Gastrocnemius medialis (tissue), 4 donors: ENCODE measurements at regions not wholly inside any gene's neighbourhood (a gene's known extent, or its start where the extent isn't known, plus 50 kb on each side); places are given as distances from the start of the nearest gene placed in this dataset.
"Not testable (repeated sequence)": the region's sequence is repeated elsewhere in the genome, so short reads cannot be mapped to it uniquely, and the experiment has no call there.

Experiments used
- ATAC-seq, 2 donors: fragments of 150-250 bp; one replicate each; pipeline ENCODE4 v1.9.1; 2016
- DNase-seq, 2 donors: peaks; one replicate each; pipeline ENCODE4 v3.0.0-alpha.2; 2019
- H3K27ac ChIP-seq, 4 donors: fragments of 200-600 bp; sonication (generic); 1 replicate in 1 of 4; 2 replicates in 3 of 4; pipeline ENCODE4 v1.5.1; 2016 to 2018; ENCODE audit warnings: mild to moderate bottlenecking in 2 of 4, moderate library complexity in 1 of 4
- H3K27me3 ChIP-seq, 3 donors: fragments of 200-600 bp; sonication (generic) in 2 of 3; 1 replicate in 1 of 3; 2 replicates in 2 of 3; pipeline versions ENCODE4 v1.5.1 to v1.6.0; 2016 to 2019; ENCODE audit warnings: mild to moderate bottlenecking in 1 of 3, moderate library complexity in 1 of 3
- H3K36me3 ChIP-seq, 2 donors: fragments of 200-600 bp; sonication (generic) in 1 of 2; one replicate each; pipeline ENCODE4 v1.5.1; 2017 to 2018
- H3K4me1 ChIP-seq, 2 donors: fragments of 200-600 bp; sonication (generic) in 1 of 2; one replicate each; pipeline ENCODE4 v1.5.1; 2016 to 2017; ENCODE audit warnings: mild to moderate bottlenecking in 2 of 2
- H3K4me3 ChIP-seq, 4 donors: fragments of 200-600 bp; sonication (generic) in 3 of 4; 1 replicate in 1 of 4; 2 replicates in 3 of 4; pipeline ENCODE4 v1.5.1; 2016 to 2019; ENCODE audit warnings: mild to moderate bottlenecking in 2 of 4
- H3K9me3 ChIP-seq, 3 donors: fragments of 200-600 bp; sonication (generic) in 2 of 3; 1 replicate in 1 of 3; 2 replicates in 2 of 3; pipeline ENCODE4 v1.5.1; 2016 to 2019
- POLR2A ChIP-seq, 2 donors: fragments of 450-650 bp; IDR thresholded peaks; one replicate each; pipeline ENCODE4 v1.6.1; 2017; ENCODE audit warnings: antibody characterized with exemption in 2 of 2, mild to moderate bottlenecking in 2 of 2, moderate library complexity in 2 of 2
- in situ Hi-C, 4 donors: fragments of 200-750 bp; cut with MboI; loops; one replicate each; pipeline versions ENCODE4 v1.15.0 to v1.8.0; 2017; ENCODE audit warnings: low sequenced_read_pairs in 4 of 4
- intact Hi-C: fragments of 100-400 bp; cut with DNase I; formaldehyde crosslinking; loops from one replicate; pipeline ENCODE4 v1.15.1; 2023; ENCODE audit warnings: low total_unique reads
- TF ChIP-seq, protein P1 (sequence below), 5 experiments: fragments of 450-650 bp in 3 of 5; fragments of 200-600 bp in 2 of 5; sonication (generic) in 2 of 5; IDR thresholded peaks in 4 of 5; conservative IDR thresholded peaks in 1 of 5; 1 replicate in 4 of 5; 2 replicates in 1 of 5; pipeline ENCODE4 v1.5.1; 2016 to 2019; ENCODE audit warnings: antibody characterized with exemption in 5 of 5, mild to moderate bottlenecking in 3 of 5, moderate library complexity in 3 of 5

DNA sequence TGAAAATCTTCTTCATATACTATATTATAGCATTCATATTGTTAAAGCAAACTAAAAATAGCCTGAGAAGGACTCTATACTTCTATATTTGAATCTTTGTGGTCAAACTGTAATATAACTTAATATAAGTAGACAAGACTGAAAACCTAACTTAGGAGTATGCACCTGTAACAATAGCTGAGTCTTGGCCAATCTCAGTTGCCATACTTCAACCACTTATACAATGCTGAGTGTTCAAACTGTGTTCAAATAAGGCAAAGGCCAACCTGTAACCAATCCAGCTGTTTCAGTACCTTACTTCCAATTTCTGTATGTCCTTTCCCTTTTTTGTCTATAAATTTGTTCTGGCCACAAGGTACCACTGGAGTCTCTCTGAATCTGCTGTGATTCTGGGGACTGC, 1360.8 kb upstream of the CDH9 start:
- Histone ChIP-seq H3K4me3 (no peak overlapping the region), H3K27me3 (no peaks in the 10 kb centered on the region), H3K4me1 (no peaks in the 10 kb centered on the region), H3K36me3 (no peaks in the 10 kb centered on the region), H3K27ac (no peak overlapping the region), H3K9me3 (no peaks in the 10 kb centered on the region)
- intact Hi-C loops (no loop called here), in situ Hi-C loops (no loop called here)
- no peak for ATAC-seq
- TF ChIP-seq POLR2A (IDR thresholded peaks at IDR 0.05) = no peak
- TF ChIP-seq, protein P1, sequence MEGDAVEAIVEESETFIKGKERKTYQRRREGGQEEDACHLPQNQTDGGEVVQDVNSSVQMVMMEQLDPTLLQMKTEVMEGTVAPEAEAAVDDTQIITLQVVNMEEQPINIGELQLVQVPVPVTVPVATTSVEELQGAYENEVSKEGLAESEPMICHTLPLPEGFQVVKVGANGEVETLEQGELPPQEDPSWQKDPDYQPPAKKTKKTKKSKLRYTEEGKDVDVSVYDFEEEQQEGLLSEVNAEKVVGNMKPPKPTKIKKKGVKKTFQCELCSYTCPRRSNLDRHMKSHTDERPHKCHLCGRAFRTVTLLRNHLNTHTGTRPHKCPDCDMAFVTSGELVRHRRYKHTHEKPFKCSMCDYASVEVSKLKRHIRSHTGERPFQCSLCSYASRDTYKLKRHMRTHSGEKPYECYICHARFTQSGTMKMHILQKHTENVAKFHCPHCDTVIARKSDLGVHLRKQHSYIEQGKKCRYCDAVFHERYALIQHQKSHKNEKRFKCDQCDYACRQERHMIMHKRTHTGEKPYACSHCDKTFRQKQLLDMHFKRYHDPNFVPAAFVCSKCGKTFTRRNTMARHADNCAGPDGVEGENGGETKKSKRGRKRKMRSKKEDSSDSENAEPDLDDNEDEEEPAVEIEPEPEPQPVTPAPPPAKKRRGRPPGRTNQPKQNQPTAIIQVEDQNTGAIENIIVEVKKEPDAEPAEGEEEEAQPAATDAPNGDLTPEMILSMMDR (IDR thresholded peaks at IDR 0.05 in 4 of 5, conservative IDR thresholded peaks at IDR 0.05 in 1 of 5) = no peak
- DNase-seq = no peak

DNA sequence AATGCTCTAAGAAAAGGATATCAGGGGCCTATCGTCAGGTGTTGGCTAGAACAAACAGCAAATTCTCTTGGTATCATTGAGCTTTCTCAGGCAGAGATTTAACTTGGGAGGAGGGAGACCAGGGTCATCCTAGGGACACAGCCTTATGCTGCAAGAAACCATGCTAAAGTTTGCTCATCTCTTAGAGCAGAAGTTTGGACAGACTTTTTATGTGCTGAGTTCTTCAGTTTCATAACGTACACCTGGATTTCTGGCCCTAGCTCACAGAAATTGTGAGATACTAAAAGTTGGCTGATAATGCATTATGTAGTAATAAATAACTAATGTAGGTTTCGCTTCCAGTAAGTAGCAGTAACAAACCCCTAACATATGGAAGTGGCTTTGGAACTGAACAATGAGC, 1359.8 kb upstream of the CDH9 start:
- Histone ChIP-seq H3K27ac (no peak overlapping the region), H3K36me3 (no peaks in the 10 kb centered on the region), H3K4me3 (no peak overlapping the region), H3K4me1 (no peaks in the 10 kb centered on the region), H3K27me3 (no peaks in the 10 kb centered on the region), H3K9me3 (no peaks in the 10 kb centered on the region)
- in situ Hi-C loops = no loop called here
- no peak for TF ChIP-seq POLR2A (IDR thresholded peaks at IDR 0.05)
- TF ChIP-seq, protein P1 (IDR thresholded peaks at IDR 0.05 in 4 of 5, conservative IDR thresholded peaks at IDR 0.05 in 1 of 5) = no peak
- no peak for DNase-seq
- ATAC-seq = no peak
- intact Hi-C loops = no loop called here

DNA sequence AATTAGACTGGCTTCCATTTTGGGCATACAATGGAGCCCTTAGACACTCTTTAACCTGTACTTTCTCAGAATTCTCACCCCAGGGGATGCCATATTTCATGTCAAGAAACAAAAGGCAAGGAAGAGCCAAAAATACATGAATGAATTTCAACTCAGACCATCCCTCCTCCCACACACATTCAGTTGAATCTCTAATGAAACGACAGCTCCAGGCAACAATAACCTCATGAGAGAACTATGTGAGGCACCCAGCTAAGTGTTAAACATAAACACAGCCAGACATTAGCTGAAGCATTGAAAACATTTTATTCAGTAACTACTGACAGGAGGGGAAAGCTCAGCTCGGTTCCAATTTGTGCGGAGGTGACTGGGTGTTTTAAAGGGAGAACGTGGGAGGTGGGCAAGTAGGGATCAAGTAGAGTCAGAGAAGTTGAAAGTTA, 1359.1 kb upstream of the CDH9 start:
- intact Hi-C loops (no loop called here), in situ Hi-C loops (no loop called here)
- Histone ChIP-seq H3K9me3 (no peaks in the 10 kb centered on the region), H3K27me3 (no peaks in the 10 kb centered on the region), H3K4me3 (no peak overlapping the region), H3K27ac (no peak overlapping the region), H3K36me3 (no peaks in the 10 kb centered on the region), H3K4me1 (no peaks in the 10 kb centered on the region)
- ATAC-seq = no peak
- TF ChIP-seq, protein P1 (IDR thresholded peaks at IDR 0.05 in 4 of 5, conservative IDR thresholded peaks at IDR 0.05 in 1 of 5) = no peak
- no peak for TF ChIP-seq POLR2A (IDR thresholded peaks at IDR 0.05)
- DNase-seq = no peak

DNA sequence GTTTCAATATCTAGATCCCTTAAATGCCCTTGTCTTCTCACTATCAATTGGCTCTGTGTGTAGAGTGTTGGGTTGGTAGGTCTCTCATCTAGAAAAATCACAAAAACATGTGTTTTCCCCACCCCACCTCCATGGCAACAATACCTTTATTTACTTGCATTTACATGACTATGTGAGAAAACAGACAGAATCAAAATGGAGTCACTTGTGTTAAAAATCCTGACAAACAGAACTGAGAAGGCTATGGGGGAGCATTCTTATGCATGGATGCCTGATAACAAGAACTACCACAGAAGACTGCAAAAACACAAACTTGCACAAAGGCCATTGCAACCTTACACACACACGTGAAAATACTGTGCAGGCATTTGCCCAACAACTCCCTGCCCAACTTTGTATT, 1352.9 kb upstream of the CDH9 start:
- Histone ChIP-seq H3K27ac (no peak overlapping the region), H3K27me3 (no peaks in the 10 kb centered on the region), H3K9me3 (no peaks in the 10 kb centered on the region), H3K36me3 (no peaks in the 10 kb centered on the region), H3K4me1 (no peaks in the 10 kb centered on the region), H3K4me3 (no peak overlapping the region)
- intact Hi-C loops (no loop called here), in situ Hi-C loops (no loop called here)
- TF ChIP-seq POLR2A (IDR thresholded peaks at IDR 0.05) = no peak
- TF ChIP-seq, protein P1 (IDR thresholded peaks at IDR 0.05 in 4 of 5, conservative IDR thresholded peaks at IDR 0.05 in 1 of 5) = no peak
- ATAC-seq (no peak), DNase-seq (no peak)

DNA sequence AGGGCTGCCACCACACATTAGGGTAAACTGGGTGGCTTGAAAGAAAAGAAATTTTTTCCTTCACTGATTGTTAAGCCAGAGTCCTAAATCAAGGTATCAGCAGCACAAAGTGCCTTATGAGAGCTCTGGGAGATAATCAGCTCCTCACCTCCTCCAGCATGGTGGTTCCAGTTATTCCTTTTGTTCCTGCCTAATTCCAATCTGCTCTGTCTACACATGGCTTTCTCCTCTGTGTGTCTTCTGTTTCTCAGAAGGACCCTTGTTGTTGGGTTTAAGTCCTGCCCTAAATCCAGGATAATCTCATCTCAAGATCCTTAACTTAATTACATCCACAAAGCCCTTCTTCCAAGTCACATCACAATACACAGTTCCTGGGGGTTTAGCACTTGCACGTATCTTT, 1352.0 kb upstream of the CDH9 start:
- no peaks in the 10 kb centered on the region for H3K4me1 ChIP-seq
- H3K9me3 ChIP-seq = no peaks in the 10 kb centered on the region
- no peaks in the 10 kb centered on the region for H3K36me3 ChIP-seq
- in situ Hi-C loops (no loop called here), intact Hi-C loops (no loop called here)
- H3K27me3 ChIP-seq = no peaks in the 10 kb centered on the region
- DNase-seq (no peak), ATAC-seq (no peak)
- TF ChIP-seq, protein P1 (IDR thresholded peaks at IDR 0.05 in 4 of 5, conservative IDR thresholded peaks at IDR 0.05 in 1 of 5) = no peak
- TF ChIP-seq POLR2A (IDR thresholded peaks at IDR 0.05) = no peak
- H3K27ac ChIP-seq = no peak overlapping the region
- no peak overlapping the region for H3K4me3 ChIP-seq

DNA sequence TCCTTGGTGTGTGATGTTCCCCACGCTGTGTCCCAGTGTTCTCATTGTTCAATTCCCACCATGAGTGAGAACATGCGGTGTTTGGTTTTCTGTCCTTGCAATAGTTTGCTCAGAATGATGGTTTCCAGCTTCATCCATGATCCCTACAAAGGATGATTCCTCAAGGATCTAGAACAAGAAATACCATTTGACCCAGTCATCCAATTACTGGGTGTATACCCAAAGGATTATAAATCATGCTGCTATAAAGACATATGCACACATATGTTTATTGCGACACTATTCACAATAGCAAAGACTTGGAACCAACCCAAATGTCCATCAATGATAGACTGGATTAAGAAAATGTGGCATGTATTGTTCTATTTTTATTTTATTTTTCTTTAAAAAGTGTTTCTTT, 1351.3 kb upstream of the CDH9 start:
- H3K27me3 ChIP-seq, intact Hi-C loops, H3K9me3 ChIP-seq, H3K36me3 ChIP-seq, H3K4me3 ChIP-seq, H3K27ac ChIP-seq, ATAC-seq, H3K4me1 ChIP-seq, DNase-seq, in situ Hi-C loops: not testable (repeated sequence)
